HG02885 (cell line): ENCODE measurements at regions not wholly inside any gene's neighbourhood (a gene's known extent, or its start where the extent isn't known, plus 50 kb on each side); places are given as distances from the start of the nearest gene placed in this dataset.

Experiments used
- ATAC-seq: cut with Tn5 transposase; IDR thresholded peaks from one replicate; pipeline ENCODE4 v1.9.1; 2021; ENCODE audit warnings: mild to moderate bottlenecking; ENCODE audit not compliant: unreplicated experiment, poor library complexity

GRCh38 chr9:107933097-107933496, 443.5 kb upstream of the KLF4 start:
- no peak for ATAC-seq

- ATAC-seq = no peak
Observed at GRCh38 chr9:107932601-107933000, 443.0 kb upstream of the KLF4 start.

GRCh38 chr9:107932046-107932445, 442.5 kb upstream of the KLF4 start:
- ATAC-seq = no peak

GRCh38 chr9:107931071-107931715, 441.6 kb upstream of the KLF4 start:
- ATAC-seq = no peak

GRCh38 chr9:107929443-107929842, 439.9 kb upstream of the KLF4 start:
- no peak for ATAC-seq

- ATAC-seq = no peak
Observed at GRCh38 chr9:107928701-107929371, 439.3 kb upstream of the KLF4 start.

GRCh38 chr9:107927276-107927675, 437.7 kb upstream of the KLF4 start:
- ATAC-seq = no peak

GRCh38 chr9:107925749-107926297, 436.3 kb upstream of the KLF4 start:
- no peak for ATAC-seq

GRCh38 chr9:107922260-107922659, 432.7 kb upstream of the KLF4 start:
- ATAC-seq = no peak

- no peak for ATAC-seq
Observed at GRCh38 chr9:107919263-107919662, 429.7 kb upstream of the KLF4 start.

GRCh38 chr9:107918749-107919148, 429.2 kb upstream of the KLF4 start:
- no peak for ATAC-seq

- ATAC-seq = no peak
Observed at GRCh38 chr9:107914151-107914550, 424.6 kb upstream of the KLF4 start.

GRCh38 chr9:107907715-107908114, 418.1 kb upstream of the KLF4 start:
- ATAC-seq = no peak

GRCh38 chr9:107907255-107907654, 417.7 kb upstream of the KLF4 start:
- ATAC-seq = no peak

GRCh38 chr9:107906074-107906473, 416.5 kb upstream of the KLF4 start:
- ATAC-seq = no peak

- no peak for ATAC-seq
Observed at GRCh38 chr9:107905308-107906020, 415.9 kb upstream of the KLF4 start.

- no peak for ATAC-seq
Observed at GRCh38 chr9:107899961-107900330, 410.4 kb upstream of the KLF4 start.

- ATAC-seq = no peak
Observed at GRCh38 chr9:107898761-107899160, 409.2 kb upstream of the KLF4 start.

GRCh38 chr9:107896544-107896943, 407.0 kb upstream of the KLF4 start:
- ATAC-seq = no peak

GRCh38 chr9:107895501-107896001, 406.0 kb upstream of the KLF4 start:
- no peak for ATAC-seq
